Retinal pigment epithelial cell (primary cell): ENCODE measurements at regions not wholly inside any gene's neighbourhood (a gene's known extent, or its start where the extent isn't known, plus 50 kb on each side); places are given as distances from the start of the nearest gene placed in this dataset.

Experiments used
- DNase-seq: peaks from one replicate; pipeline ENCODE4 v3.0.0-alpha.2; 2010; ENCODE audit warnings: low read depth
- H3K4me3 ChIP-seq: 2 replicates; pipeline ENCODE4 v1.5.1; 2011; ENCODE audit warnings: mild to moderate bottlenecking, low read length, control low read depth, moderate library complexity
- TF ChIP-seq, protein P1 (sequence below): conservative IDR thresholded peaks from 2 replicates; pipeline ENCODE4 v1.5.1; 2011; ENCODE audit warnings: low read depth, low read length, control low read depth, inconsistent platforms

DNA sequence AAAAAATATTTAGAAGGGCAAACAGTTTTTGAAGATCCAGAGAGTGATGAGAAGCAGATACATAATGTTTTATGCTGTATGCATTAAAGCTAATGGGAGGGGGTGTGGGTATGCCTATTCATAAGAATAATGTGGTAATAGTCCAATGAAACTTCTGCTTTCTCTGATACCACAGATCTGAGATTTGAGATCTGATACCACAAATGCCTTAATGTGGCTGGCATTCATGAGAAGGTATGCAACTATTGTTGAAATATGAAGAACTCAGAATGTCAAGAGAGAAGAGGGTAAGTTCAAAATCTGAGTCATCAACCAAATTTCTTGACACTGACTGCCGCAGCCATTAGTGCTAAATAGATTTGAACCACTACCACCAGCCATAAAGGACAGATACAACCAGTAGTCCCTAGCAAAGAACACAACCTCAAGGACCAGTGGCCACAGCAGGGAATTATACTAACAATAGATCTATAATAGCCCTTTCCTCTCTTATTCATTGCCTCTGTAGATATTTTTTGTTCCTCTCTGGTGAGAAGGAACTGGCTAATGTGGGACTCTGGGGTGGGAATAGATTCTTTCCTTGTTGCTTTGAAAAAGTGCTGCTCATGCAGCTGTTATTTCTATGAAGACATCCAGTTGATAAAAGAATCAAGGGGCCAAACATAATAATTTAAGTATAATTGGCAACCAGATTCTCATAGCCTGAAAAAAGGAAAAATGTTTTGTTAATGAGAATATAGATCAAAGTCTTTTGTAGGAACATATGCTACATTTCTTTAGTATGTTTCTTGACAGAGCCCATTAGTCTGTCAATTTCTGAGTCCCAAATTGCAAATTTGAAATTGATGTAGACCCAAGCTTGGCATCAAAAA, 256.5 kb upstream of the ZNF608 start:
- TF ChIP-seq, protein P1, sequence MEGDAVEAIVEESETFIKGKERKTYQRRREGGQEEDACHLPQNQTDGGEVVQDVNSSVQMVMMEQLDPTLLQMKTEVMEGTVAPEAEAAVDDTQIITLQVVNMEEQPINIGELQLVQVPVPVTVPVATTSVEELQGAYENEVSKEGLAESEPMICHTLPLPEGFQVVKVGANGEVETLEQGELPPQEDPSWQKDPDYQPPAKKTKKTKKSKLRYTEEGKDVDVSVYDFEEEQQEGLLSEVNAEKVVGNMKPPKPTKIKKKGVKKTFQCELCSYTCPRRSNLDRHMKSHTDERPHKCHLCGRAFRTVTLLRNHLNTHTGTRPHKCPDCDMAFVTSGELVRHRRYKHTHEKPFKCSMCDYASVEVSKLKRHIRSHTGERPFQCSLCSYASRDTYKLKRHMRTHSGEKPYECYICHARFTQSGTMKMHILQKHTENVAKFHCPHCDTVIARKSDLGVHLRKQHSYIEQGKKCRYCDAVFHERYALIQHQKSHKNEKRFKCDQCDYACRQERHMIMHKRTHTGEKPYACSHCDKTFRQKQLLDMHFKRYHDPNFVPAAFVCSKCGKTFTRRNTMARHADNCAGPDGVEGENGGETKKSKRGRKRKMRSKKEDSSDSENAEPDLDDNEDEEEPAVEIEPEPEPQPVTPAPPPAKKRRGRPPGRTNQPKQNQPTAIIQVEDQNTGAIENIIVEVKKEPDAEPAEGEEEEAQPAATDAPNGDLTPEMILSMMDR: no peak
- no peak overlapping the region for H3K4me3 ChIP-seq
- no peak for DNase-seq

- no peak for DNase-seq
- TF ChIP-seq, protein P1: no peak
- H3K4me3 ChIP-seq: no peak overlapping the region
Measured at GRCh38 chr5:125004009-125004408, 257.6 kb upstream of the ZNF608 start.

- H3K4me3 ChIP-seq: no peak overlapping the region
- DNase-seq: peak; percentile 40
- TF ChIP-seq, protein P1: no peak
Measured at GRCh38 chr5:125005266-125005665, 258.8 kb upstream of the ZNF608 start.

GRCh38 chr5:125006011-125006685, 259.7 kb upstream of the ZNF608 start:
- DNase-seq: no peak
- H3K4me3 ChIP-seq: no peak overlapping the region
- TF ChIP-seq, protein P1: no peak

DNA sequence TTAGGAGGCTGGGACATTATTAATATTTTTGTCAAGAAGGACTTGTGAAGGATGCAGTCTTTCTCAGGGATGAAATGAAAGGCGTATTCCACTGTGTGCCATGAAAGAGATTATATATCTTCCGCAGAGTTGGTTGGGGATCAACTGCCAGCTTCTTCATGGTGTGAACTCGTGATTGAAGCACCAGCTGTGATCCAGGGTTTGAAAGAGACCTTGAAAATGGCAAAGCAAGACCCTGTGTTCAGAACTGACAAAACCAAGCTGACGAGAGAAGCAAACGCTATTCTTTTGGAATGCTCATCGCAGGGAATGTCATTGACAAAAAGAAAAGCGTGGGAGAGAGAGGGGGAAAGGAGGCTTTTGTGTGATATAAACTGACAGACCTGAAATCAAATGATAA, 263.9 kb upstream of the ZNF608 start:
- DNase-seq: no peak
- TF ChIP-seq, protein P1: no peak
- H3K4me3 ChIP-seq: no peak overlapping the region

GRCh38 chr5:125011014-125011413, 264.6 kb upstream of the ZNF608 start:
- no peak overlapping the region for H3K4me3 ChIP-seq
- no peak for DNase-seq
- TF ChIP-seq, protein P1: no peak
